IMR-90 (cell line): ENCODE measurements at regions not wholly inside any gene's neighbourhood (a gene's known extent, or its start where the extent isn't known, plus 50 kb on each side); places are given as distances from the start of the nearest gene placed in this dataset.

Experiments
- BHLHE40 ChIP-seq: fragments of 150-350 bp; IDR thresholded peaks from 2 replicates; pipeline ENCODE4 v1.6.1; 2016; ENCODE audit warnings: mild to moderate bottlenecking, low read depth, low read length
- CEBPB ChIP-seq: IDR thresholded peaks from 2 replicates; pipeline ENCODE4 v1.6.1; 2012; ENCODE audit warnings: low read depth, low read length, improper control_type of control experiment
- CHD1 ChIP-seq: IDR thresholded peaks from 2 replicates; pipeline ENCODE4 v1.6.1; 2012; ENCODE audit warnings: low read depth, low read length, improper control_type of control experiment
- MXI1 ChIP-seq: IDR thresholded peaks from 2 replicates; pipeline ENCODE4 v1.6.1; 2012; ENCODE audit warnings: low read depth, mild to moderate bottlenecking, low read length, moderate library complexity, borderline replicate concordance
- POLR2A ChIP-seq: IDR thresholded peaks from 2 replicates; pipeline ENCODE4 v1.6.1; 2012; ENCODE audit warnings: mild to moderate bottlenecking, low read depth, low read length
- RAD21 ChIP-seq: IDR thresholded peaks from 2 replicates; pipeline ENCODE4 v1.6.1; 2012; ENCODE audit warnings: low read length, improper control_type of control experiment
- RCOR1 ChIP-seq: IDR thresholded peaks from 2 replicates; pipeline ENCODE4 v1.6.1; 2012; ENCODE audit warnings: mild to moderate bottlenecking, low read length, improper control_type of control experiment; ENCODE audit not compliant: insufficient replicate concordance
- RFX5 ChIP-seq: IDR thresholded peaks from 2 replicates; pipeline ENCODE4 v1.8.0; 2012; ENCODE audit warnings: low read depth, mild to moderate bottlenecking, low read length, moderate library complexity
- TF ChIP-seq, protein P1 (sequence below): conservative IDR thresholded peaks from 2 replicates; pipeline ENCODE4 v1.5.1; 2012; ENCODE audit warnings: mild to moderate bottlenecking, low read depth, low read length, improper control_type of control experiment

- TF ChIP-seq POLR2A (no peak), CEBPB (no peak), RAD21 (no peak), RCOR1 (no peak), MXI1 (no peak), CHD1 (no peak), RFX5 (no peak), BHLHE40 (no peak)
- TF ChIP-seq, protein P1, sequence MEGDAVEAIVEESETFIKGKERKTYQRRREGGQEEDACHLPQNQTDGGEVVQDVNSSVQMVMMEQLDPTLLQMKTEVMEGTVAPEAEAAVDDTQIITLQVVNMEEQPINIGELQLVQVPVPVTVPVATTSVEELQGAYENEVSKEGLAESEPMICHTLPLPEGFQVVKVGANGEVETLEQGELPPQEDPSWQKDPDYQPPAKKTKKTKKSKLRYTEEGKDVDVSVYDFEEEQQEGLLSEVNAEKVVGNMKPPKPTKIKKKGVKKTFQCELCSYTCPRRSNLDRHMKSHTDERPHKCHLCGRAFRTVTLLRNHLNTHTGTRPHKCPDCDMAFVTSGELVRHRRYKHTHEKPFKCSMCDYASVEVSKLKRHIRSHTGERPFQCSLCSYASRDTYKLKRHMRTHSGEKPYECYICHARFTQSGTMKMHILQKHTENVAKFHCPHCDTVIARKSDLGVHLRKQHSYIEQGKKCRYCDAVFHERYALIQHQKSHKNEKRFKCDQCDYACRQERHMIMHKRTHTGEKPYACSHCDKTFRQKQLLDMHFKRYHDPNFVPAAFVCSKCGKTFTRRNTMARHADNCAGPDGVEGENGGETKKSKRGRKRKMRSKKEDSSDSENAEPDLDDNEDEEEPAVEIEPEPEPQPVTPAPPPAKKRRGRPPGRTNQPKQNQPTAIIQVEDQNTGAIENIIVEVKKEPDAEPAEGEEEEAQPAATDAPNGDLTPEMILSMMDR, result no peak
Observed at GRCh38 chr11:92781151-92781550, 188.3 kb upstream of the MTNR1B start.
